Spleen (tissue), 7 donors: ENCODE measurements at regions not wholly inside any gene's neighbourhood (a gene's known extent, or its start where the extent isn't known, plus 50 kb on each side); places are given as distances from the start of the nearest gene placed in this dataset.

Experiments
- CTCF ChIP-seq, 11 experiments: fragments of 200-600 bp in 7 of 11; fragments of 450-650 bp in 4 of 11; sonication (generic) in 4 of 11; IDR thresholded peaks in 8 of 11; conservative IDR thresholded peaks in 3 of 11; 1 replicate in 7 of 11; 2 replicates in 4 of 11; pipeline versions ENCODE4 v1.4.0 to v1.8.0; 2016 to 2021; ENCODE audit warnings: antibody characterized with exemption in 11 of 11, inconsistent platforms in 4 of 11, mild to moderate bottlenecking in 1 of 11
- POLR2A ChIP-seq, 3 donors: fragments of 450-650 bp; IDR thresholded peaks; one replicate each; pipeline ENCODE4 v1.5.1; 2017; ENCODE audit warnings: antibody characterized with exemption in 3 of 3, mild to moderate bottlenecking in 1 of 3
- POLR2AphosphoS5 ChIP-seq, 3 donors: sonication (generic); formaldehyde crosslinking; IDR thresholded peaks; one replicate each; pipeline ENCODE4 v1.5.1; 2017; ENCODE audit warnings: antibody characterized with exemption in 3 of 3
- donor health status: DM: no; HTN: no; CAD: no; lungs with moderate emphysema.
- donor health status: DM: no; HTN: no; CAD: no.
- donor health status: DM: no; HTN: no; CAD: no.

- TF ChIP-seq POLR2AphosphoS5 (IDR thresholded peaks at IDR 0.05) (no peak), CTCF (IDR thresholded peaks at IDR 0.05 in 8 of 11, conservative IDR thresholded peaks at IDR 0.05 in 3 of 11) (no peak), POLR2A (IDR thresholded peaks at IDR 0.05) (no peak)
Measured at GRCh38 chr9:22790329-22790728, 343.7 kb downstream of the DMRTA1 start.
